OCI-LY7 (cell line): ENCODE measurements at regions not wholly inside any gene's neighbourhood (a gene's known extent, or its start where the extent isn't known, plus 50 kb on each side); places are given as distances from the start of the nearest gene placed in this dataset.

Experiments used
- BruUV-seq: library from RNA; stranded (reverse); fragments of 400-500 nt; replicated peaks from 2 replicates; lab custom pipeline; 2021; lab: Mats Ljungman, UMichigan
- CTCF ChIA-PET: fragments of 300-600 bp; sonication (Branson Sonifier 250); formaldehyde crosslinking; loops from one replicate; lab custom pipeline; 2022; ENCODE audit warnings: antibody characterized with exemption; ENCODE audit not compliant: unreplicated experiment; lab: Charles Lee
- POLR2A ChIA-PET: fragments of 300-600 bp; sonication (Branson Sonifier 250); formaldehyde crosslinking; loops from one replicate; lab custom pipeline; 2022; ENCODE audit warnings: antibody characterized with exemption; lab: Charles Lee
- DNase-seq: peaks from one replicate; pipeline ENCODE4 v3.0.0-alpha.2; 2015; ENCODE audit warnings: low spot score
- H2AFZ ChIP-seq: fragments of 200-600 bp; sonication (generic), shearing (Covaris generic); 2 replicates; pipeline ENCODE4 v1.6.1; 2014; ENCODE audit warnings: mild to moderate bottlenecking, antibody characterized with exemption, low read length, moderate library complexity
- H3K27ac ChIP-seq: fragments of 200-600 bp; sonication (generic); 2 replicates; pipeline ENCODE4 v1.5.1; 2014; ENCODE audit warnings: mixed run types, low read depth, mild to moderate bottlenecking, moderate library complexity, low read length, inconsistent platforms; ENCODE audit not compliant: poor library complexity, severe bottlenecking
- H3K36me3 ChIP-seq: fragments of 200-600 bp; sonication (generic); 2 replicates; pipeline ENCODE4 v1.6.1; 2014; ENCODE audit warnings: mild to moderate bottlenecking, antibody characterized with exemption, low read length, moderate library complexity, mixed read lengths; ENCODE audit not compliant: insufficient read depth
- H3K4me1 ChIP-seq: fragments of 200-600 bp; sonication (generic); 2 replicates; pipeline ENCODE4 v1.5.1; 2014; ENCODE audit warnings: mild to moderate bottlenecking, low read length; ENCODE audit not compliant: insufficient read depth, poor library complexity, severe bottlenecking
- H3K4me2 ChIP-seq: fragments of 200-600 bp; sonication (generic); 2 replicates; pipeline ENCODE4 v1.6.1; 2014; ENCODE audit warnings: mild to moderate bottlenecking, low read length
- H3K4me3 ChIP-seq: fragments of 200-600 bp; sonication (generic); 2 replicates; pipeline ENCODE4 v1.5.1; 2014; ENCODE audit warnings: mild to moderate bottlenecking, low read depth, low read length; ENCODE audit not compliant: poor library complexity, severe bottlenecking
- H3K79me2 ChIP-seq: fragments of 200-600 bp; sonication (generic); 2 replicates; pipeline ENCODE4 v1.6.1; 2016; ENCODE audit warnings: low read depth, mild to moderate bottlenecking, low read length, moderate library complexity, mixed read lengths; ENCODE audit not compliant: insufficient read depth
- H3K9me2 ChIP-seq: fragments of 200-600 bp; sonication (generic); 2 replicates; pipeline ENCODE4 v1.6.1; 2016; ENCODE audit warnings: mild to moderate bottlenecking, low read length, mixed read lengths; ENCODE audit not compliant: insufficient read depth
- H3K9me3 ChIP-seq: fragments of 200-600 bp; sonication (generic); 2 replicates; pipeline ENCODE4 v1.6.1; 2014; ENCODE audit warnings: mild to moderate bottlenecking, mixed run types, low read length, mixed read lengths
- H4K20me1 ChIP-seq: fragments of 200-600 bp; sonication (generic); 2 replicates; pipeline ENCODE4 v1.6.1; 2014; ENCODE audit warnings: mild to moderate bottlenecking, antibody characterized with exemption, low read length, moderate library complexity, mixed read lengths; ENCODE audit not compliant: insufficient read depth
- EZH2phosphoT487 ChIP-seq: fragments of 200-600 bp; sonication (generic); IDR thresholded peaks from 2 replicates; pipeline ENCODE4 v1.6.1; 2018; ENCODE audit warnings: low read depth, borderline replicate concordance, mild to moderate bottlenecking, mixed run types, antibody characterized with exemption, low read length, moderate library complexity, mixed read lengths
- intact Hi-C: fragments of 100-400 bp; cut with micrococcal nuclease; formaldehyde crosslinking; loops from one replicate; pipeline ENCODE4 v1.10.0; 2022; ENCODE audit not compliant: unreplicated experiment
- TF ChIP-seq, protein P1 (sequence below): fragments of 200-600 bp; sonication (generic); conservative IDR thresholded peaks from 2 replicates; pipeline ENCODE4 v1.5.1; 2014; ENCODE audit warnings: mild to moderate bottlenecking, antibody characterized with exemption, low read length, moderate library complexity, mixed read lengths

GRCh38 chr7:119900996-119901672 is 371.8 kb upstream of the KCND2 start:
- DNase-seq = no peak
- H3K36me3 ChIP-seq = no peaks in the 10 kb centered on the region
- H3K4me3 ChIP-seq = no peak overlapping the region
- TF ChIP-seq EZH2phosphoT487 = no peak
- TF ChIP-seq, protein P1, sequence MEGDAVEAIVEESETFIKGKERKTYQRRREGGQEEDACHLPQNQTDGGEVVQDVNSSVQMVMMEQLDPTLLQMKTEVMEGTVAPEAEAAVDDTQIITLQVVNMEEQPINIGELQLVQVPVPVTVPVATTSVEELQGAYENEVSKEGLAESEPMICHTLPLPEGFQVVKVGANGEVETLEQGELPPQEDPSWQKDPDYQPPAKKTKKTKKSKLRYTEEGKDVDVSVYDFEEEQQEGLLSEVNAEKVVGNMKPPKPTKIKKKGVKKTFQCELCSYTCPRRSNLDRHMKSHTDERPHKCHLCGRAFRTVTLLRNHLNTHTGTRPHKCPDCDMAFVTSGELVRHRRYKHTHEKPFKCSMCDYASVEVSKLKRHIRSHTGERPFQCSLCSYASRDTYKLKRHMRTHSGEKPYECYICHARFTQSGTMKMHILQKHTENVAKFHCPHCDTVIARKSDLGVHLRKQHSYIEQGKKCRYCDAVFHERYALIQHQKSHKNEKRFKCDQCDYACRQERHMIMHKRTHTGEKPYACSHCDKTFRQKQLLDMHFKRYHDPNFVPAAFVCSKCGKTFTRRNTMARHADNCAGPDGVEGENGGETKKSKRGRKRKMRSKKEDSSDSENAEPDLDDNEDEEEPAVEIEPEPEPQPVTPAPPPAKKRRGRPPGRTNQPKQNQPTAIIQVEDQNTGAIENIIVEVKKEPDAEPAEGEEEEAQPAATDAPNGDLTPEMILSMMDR = no peak
- BruUV-seq = no TSS peak
- no peak overlapping the region for H3K4me2 ChIP-seq
- no peaks in the 10 kb centered on the region for H3K79me2 ChIP-seq
- ChIA-PET POLR2A (no interaction called here), CTCF (no interaction called here)
- H3K9me3 ChIP-seq = no peaks in the 10 kb centered on the region
- no peaks in the 10 kb centered on the region for H4K20me1 ChIP-seq
- intact Hi-C loops = no loop called here
- H3K4me1 ChIP-seq = no peaks in the 10 kb centered on the region
- H3K27ac ChIP-seq = no peak overlapping the region
- H3K9me2 ChIP-seq = no peaks in the 10 kb centered on the region
- H2AFZ ChIP-seq = no peak overlapping the region

- Histone ChIP-seq H3K4me2 (no peak overlapping the region), H3K27ac (no peak overlapping the region), H3K36me3 (no peaks in the 10 kb centered on the region), H2AFZ (no peak overlapping the region), H3K4me1 (no peaks in the 10 kb centered on the region), H3K79me2 (no peaks in the 10 kb centered on the region), H3K9me3 (no peaks in the 10 kb centered on the region), H4K20me1 (no peaks in the 10 kb centered on the region), H3K4me3 (no peak overlapping the region), H3K9me2 (no peaks in the 10 kb centered on the region)
- ChIA-PET CTCF (no interaction called here), POLR2A (interaction anchor here (0.6 kb wide), 1 partner anchor 246 kb away, joined by 3 read pairs; no protein-coding TSS in a partner anchor)
- no peak for DNase-seq
- intact Hi-C loops = no loop called here
- no TSS peak for BruUV-seq
- TF ChIP-seq EZH2phosphoT487 = no peak
- TF ChIP-seq, protein P1 = no peak
These were observed 369.9 kb upstream of the KCND2 start for GRCh38 chr7:119903085-119903484.

DNA sequence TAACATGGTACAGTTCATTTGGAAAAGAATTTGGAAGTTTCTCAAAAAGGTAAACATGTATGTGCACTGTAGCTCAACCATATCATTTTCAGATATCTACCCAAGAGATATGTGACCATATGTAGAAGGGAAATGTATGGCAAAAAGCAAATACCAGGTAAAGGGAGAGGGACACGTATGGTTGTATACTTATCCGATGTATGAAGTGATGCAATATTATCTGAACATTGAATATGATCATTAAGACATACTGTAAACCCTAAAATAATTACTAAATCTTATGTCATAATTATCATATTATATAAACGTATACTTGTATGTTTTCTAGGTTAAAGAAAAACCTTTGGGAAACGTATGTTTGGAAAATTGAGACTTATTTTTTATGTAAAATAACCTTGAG is 367.5 kb upstream of the KCND2 start:
- DNase-seq = no peak
- no peak overlapping the region for H3K4me3 ChIP-seq
- no peaks in the 10 kb centered on the region for H3K4me1 ChIP-seq
- no peaks in the 10 kb centered on the region for H3K79me2 ChIP-seq
- CTCF ChIA-PET = no interaction called here
- no peaks in the 10 kb centered on the region for H3K36me3 ChIP-seq
- BruUV-seq = no TSS peak
- no peaks in the 10 kb centered on the region for H4K20me1 ChIP-seq
- no peak overlapping the region for H3K27ac ChIP-seq
- no peak overlapping the region for H3K4me2 ChIP-seq
- no peak overlapping the region for H2AFZ ChIP-seq
- no peaks in the 10 kb centered on the region for H3K9me3 ChIP-seq
- intact Hi-C loops = no loop called here
- TF ChIP-seq EZH2phosphoT487 = no peak
- TF ChIP-seq, protein P1 = no peak
- no peaks in the 10 kb centered on the region for H3K9me2 ChIP-seq
- POLR2A ChIA-PET = interaction anchor here (0.6 kb wide), 1 partner anchor 13 kb away, joined by 3 read pairs; no protein-coding TSS in a partner anchor
